ENCODE measurements at regions not wholly inside any gene's neighbourhood (a gene's known extent, or its start where the extent isn't known, plus 50 kb on each side); places are given as distances from the start of the nearest gene placed in this dataset.

DNA sequence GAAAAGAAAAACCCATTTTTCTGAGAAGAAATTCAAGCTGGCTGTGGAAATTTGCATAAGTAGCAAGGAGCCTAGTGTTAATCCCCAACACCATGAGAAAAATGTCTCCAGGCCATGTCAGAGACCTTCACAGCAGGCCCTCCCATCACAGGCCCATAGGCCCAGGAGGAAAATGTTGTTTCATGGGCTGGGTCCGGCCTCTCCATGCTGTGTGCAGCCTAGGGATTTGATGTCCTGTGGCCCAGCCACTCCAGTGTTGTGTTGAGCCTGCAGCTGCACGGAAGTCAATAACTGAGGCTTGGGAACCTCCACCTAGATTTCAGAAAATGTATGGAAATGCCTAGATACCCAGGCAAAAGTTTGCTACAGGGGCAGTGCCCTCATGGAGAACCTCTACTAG, 432.2 kb downstream of the IPO8 start:
- TF ChIP-seq, protein P1, sequence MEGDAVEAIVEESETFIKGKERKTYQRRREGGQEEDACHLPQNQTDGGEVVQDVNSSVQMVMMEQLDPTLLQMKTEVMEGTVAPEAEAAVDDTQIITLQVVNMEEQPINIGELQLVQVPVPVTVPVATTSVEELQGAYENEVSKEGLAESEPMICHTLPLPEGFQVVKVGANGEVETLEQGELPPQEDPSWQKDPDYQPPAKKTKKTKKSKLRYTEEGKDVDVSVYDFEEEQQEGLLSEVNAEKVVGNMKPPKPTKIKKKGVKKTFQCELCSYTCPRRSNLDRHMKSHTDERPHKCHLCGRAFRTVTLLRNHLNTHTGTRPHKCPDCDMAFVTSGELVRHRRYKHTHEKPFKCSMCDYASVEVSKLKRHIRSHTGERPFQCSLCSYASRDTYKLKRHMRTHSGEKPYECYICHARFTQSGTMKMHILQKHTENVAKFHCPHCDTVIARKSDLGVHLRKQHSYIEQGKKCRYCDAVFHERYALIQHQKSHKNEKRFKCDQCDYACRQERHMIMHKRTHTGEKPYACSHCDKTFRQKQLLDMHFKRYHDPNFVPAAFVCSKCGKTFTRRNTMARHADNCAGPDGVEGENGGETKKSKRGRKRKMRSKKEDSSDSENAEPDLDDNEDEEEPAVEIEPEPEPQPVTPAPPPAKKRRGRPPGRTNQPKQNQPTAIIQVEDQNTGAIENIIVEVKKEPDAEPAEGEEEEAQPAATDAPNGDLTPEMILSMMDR (IDR thresholded peaks at IDR 0.05) = no peak
- TF ChIP-seq POLR2AphosphoS5 (IDR thresholded peaks at IDR 0.05) (no peak), EP300 (IDR thresholded peaks at IDR 0.05) (no peak)

All from sigmoid colon (tissue), 4 donors.